ENCODE measurements at regions not wholly inside any gene's neighbourhood (a gene's known extent, or its start where the extent isn't known, plus 50 kb on each side); places are given as distances from the start of the nearest gene placed in this dataset.

DNA sequence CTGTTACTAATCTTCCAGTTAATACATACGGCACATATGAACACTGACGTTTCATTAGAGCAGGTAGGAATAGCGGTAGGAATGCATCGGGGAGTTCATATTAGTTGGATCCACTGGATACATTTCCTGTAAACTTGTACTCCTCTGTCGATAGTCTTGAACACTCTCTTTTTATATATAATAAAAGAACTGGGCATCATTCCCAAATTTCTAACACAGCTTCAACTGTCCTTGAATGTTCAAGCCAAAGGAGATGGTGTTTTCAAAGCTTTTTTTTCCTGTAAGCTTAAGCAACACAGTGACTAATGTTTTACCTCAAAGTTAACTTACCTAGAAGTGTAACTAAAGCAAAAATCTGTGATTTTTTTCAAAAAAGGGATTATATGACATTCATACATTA, 195.3 kb downstream of the UTRN start:
- no peaks in the 10 kb centered on the region for H3K27me3 ChIP-seq (ENCODE audit: insufficient read depth, low read length)
- H3K27ac ChIP-seq (ENCODE audit: low read depth, low read length, poor library complexity, severe bottlenecking): no peak overlapping the region
- no peak overlapping the region for H2AFZ ChIP-seq (ENCODE audit: low read length)
- H3F3A ChIP-seq (ENCODE audit: insufficient read depth, low read length): no peaks in the 10 kb centered on the region
- no peak overlapping the region for H3K9ac ChIP-seq (ENCODE audit: low read length)
- no peak for TF ChIP-seq EZH2 (IDR thresholded peaks at IDR 0.05; ENCODE audit: borderline replicate concordance, low read length)
- TF ChIP-seq, protein P1, sequence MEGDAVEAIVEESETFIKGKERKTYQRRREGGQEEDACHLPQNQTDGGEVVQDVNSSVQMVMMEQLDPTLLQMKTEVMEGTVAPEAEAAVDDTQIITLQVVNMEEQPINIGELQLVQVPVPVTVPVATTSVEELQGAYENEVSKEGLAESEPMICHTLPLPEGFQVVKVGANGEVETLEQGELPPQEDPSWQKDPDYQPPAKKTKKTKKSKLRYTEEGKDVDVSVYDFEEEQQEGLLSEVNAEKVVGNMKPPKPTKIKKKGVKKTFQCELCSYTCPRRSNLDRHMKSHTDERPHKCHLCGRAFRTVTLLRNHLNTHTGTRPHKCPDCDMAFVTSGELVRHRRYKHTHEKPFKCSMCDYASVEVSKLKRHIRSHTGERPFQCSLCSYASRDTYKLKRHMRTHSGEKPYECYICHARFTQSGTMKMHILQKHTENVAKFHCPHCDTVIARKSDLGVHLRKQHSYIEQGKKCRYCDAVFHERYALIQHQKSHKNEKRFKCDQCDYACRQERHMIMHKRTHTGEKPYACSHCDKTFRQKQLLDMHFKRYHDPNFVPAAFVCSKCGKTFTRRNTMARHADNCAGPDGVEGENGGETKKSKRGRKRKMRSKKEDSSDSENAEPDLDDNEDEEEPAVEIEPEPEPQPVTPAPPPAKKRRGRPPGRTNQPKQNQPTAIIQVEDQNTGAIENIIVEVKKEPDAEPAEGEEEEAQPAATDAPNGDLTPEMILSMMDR (IDR thresholded peaks at IDR 0.05; ENCODE audit: low read length): no peak
- no peak overlapping the region for H3K4me2 ChIP-seq (ENCODE audit: low read length)
- no peaks in the 10 kb centered on the region for H3K79me2 ChIP-seq (ENCODE audit: insufficient read depth, low read length)
- H3K9me3 ChIP-seq (ENCODE audit: low read length): no peaks in the 10 kb centered on the region
- no peaks in the 10 kb centered on the region for H3K36me3 ChIP-seq (ENCODE audit: insufficient read depth, low read length)
- no peaks in the 10 kb centered on the region for H3K9me2 ChIP-seq (ENCODE audit: low read depth, low read length)
- no peaks in the 10 kb centered on the region for H4K20me1 ChIP-seq (ENCODE audit: insufficient read depth, low read length)
- no peak overlapping the region for H3K4me3 ChIP-seq (ENCODE audit: low read depth, low read length, poor library complexity, severe bottlenecking)
- no peaks in the 10 kb centered on the region for H3K4me1 ChIP-seq (ENCODE audit: insufficient read depth, low read length, severe bottlenecking)

DNA sequence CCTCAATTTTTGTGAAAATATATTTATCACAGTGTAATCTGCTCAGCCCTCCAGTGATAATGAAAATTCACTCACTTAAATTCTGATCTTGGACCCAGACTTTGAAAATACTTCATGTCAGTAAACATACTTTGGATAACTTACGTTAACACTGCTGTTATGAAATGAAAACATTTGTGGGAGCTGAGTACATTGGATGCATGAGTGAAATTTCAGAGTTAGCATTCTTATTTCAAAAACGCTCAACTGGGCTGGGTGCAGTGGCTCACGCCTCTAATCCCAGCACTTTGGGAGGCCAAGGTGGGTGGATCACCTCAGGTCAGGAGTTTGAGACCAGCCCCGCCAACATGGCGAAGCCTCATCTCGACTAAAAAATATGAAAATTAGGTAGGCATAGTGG, 196.4 kb downstream of the UTRN start:
- H3K27me3 ChIP-seq (ENCODE audit: insufficient read depth, low read length): no peaks in the 10 kb centered on the region
- H3K36me3 ChIP-seq (ENCODE audit: insufficient read depth, low read length): no peaks in the 10 kb centered on the region
- no peak for TF ChIP-seq EZH2 (IDR thresholded peaks at IDR 0.05; ENCODE audit: borderline replicate concordance, low read length)

DNA sequence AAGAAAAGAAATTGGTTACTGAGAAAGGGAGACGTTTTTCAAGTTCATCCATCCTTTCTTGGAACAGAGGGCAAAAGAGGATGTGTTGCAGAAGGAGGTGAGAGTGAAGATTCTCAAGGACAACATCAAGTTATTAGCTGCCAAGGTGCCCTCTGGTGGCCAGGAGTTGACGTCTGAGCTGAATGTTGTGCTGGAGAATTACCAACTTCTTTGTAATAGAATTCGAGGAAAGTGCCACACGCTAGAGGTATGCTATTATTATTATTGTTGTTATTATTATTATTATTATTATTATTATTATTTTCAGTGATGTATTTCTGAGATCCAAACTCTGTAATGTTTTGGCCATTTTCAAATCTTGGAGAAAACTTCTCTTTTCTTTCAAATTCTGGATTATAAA, 197.0 kb downstream of the UTRN start:
- no peaks in the 10 kb centered on the region for H3K36me3 ChIP-seq (ENCODE audit: insufficient read depth, low read length)
- TF ChIP-seq EZH2 (IDR thresholded peaks at IDR 0.05; ENCODE audit: borderline replicate concordance, low read length): no peak
- TF ChIP-seq, protein P1 (IDR thresholded peaks at IDR 0.05; ENCODE audit: low read length): peak; percentile 61

More for the DNA sequence above, 196.4 kb downstream of the UTRN start:
- Histone ChIP-seq H3F3A (ENCODE audit: insufficient read depth, low read length) (no peaks in the 10 kb centered on the region), H3K9me2 (ENCODE audit: low read depth, low read length) (no peaks in the 10 kb centered on the region), H3K27ac (ENCODE audit: low read depth, low read length, poor library complexity, severe bottlenecking) (no peak overlapping the region), H4K20me1 (ENCODE audit: insufficient read depth, low read length) (no peaks in the 10 kb centered on the region), H3K4me2 (ENCODE audit: low read length) (no peak overlapping the region), H3K9me3 (ENCODE audit: low read length) (no peaks in the 10 kb centered on the region), H3K4me3 (ENCODE audit: low read depth, low read length, poor library complexity, severe bottlenecking) (no peak overlapping the region), H3K79me2 (ENCODE audit: insufficient read depth, low read length) (no peaks in the 10 kb centered on the region), H3K4me1 (ENCODE audit: insufficient read depth, low read length, severe bottlenecking) (no peaks in the 10 kb centered on the region), H2AFZ (ENCODE audit: low read length) (no peak overlapping the region), H3K9ac (ENCODE audit: low read length) (no peak overlapping the region)

DNA sequence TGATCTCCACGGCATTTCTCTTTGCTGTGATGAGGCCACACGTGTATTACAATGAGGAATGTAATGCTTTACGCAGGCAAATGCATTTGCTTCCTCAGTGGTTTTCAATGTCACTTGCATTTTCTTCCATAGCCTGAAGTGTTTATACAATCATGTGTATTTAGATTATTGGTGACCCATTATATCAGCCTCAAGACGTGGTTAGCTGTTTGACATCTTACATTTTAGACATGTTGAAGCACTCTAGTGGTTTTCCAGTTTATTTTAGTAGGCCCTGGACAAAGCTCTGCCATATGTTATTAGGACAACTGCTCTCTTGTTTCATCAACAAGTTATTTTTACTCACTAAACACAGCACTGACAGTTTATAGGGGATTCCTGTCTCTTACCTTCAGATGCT, 200.4 kb downstream of the UTRN start:
- no peaks in the 10 kb centered on the region for H3K9me2 ChIP-seq (ENCODE audit: low read depth, low read length)
- H3K27me3 ChIP-seq (ENCODE audit: insufficient read depth, low read length): no peaks in the 10 kb centered on the region
- H3K36me3 ChIP-seq (ENCODE audit: insufficient read depth, low read length): no peaks in the 10 kb centered on the region
- no peaks in the 10 kb centered on the region for H3K4me1 ChIP-seq (ENCODE audit: insufficient read depth, low read length, severe bottlenecking)
- H3K9ac ChIP-seq (ENCODE audit: low read length): no peak overlapping the region
- no peaks in the 10 kb centered on the region for H3F3A ChIP-seq (ENCODE audit: insufficient read depth, low read length)
- H3K4me3 ChIP-seq (ENCODE audit: low read depth, low read length, poor library complexity, severe bottlenecking): no peak overlapping the region
- H3K27ac ChIP-seq (ENCODE audit: low read depth, low read length, poor library complexity, severe bottlenecking): no peak overlapping the region
- TF ChIP-seq, protein P1 (IDR thresholded peaks at IDR 0.05; ENCODE audit: low read length): no peak
- TF ChIP-seq EZH2 (IDR thresholded peaks at IDR 0.05; ENCODE audit: borderline replicate concordance, low read length): no peak
- no peaks in the 10 kb centered on the region for H4K20me1 ChIP-seq (ENCODE audit: insufficient read depth, low read length)
- H3K9me3 ChIP-seq (ENCODE audit: low read length): no peaks in the 10 kb centered on the region
- no peak overlapping the region for H2AFZ ChIP-seq (ENCODE audit: low read length)
- no peaks in the 10 kb centered on the region for H3K79me2 ChIP-seq (ENCODE audit: insufficient read depth, low read length)
- H3K4me2 ChIP-seq (ENCODE audit: low read length): no peak overlapping the region

More for the DNA sequence above, 197.0 kb downstream of the UTRN start:
- H3K27ac ChIP-seq (ENCODE audit: low read depth, low read length, poor library complexity, severe bottlenecking): no peak overlapping the region
- H3K4me1 ChIP-seq (ENCODE audit: insufficient read depth, low read length, severe bottlenecking): no peaks in the 10 kb centered on the region
- no peak overlapping the region for H3K4me3 ChIP-seq (ENCODE audit: low read depth, low read length, poor library complexity, severe bottlenecking)
- no peaks in the 10 kb centered on the region for H3F3A ChIP-seq (ENCODE audit: insufficient read depth, low read length)
- H3K9me2 ChIP-seq (ENCODE audit: low read depth, low read length): no peaks in the 10 kb centered on the region
- H4K20me1 ChIP-seq (ENCODE audit: insufficient read depth, low read length): no peaks in the 10 kb centered on the region
- no peaks in the 10 kb centered on the region for H3K79me2 ChIP-seq (ENCODE audit: insufficient read depth, low read length)
- no peaks in the 10 kb centered on the region for H3K27me3 ChIP-seq (ENCODE audit: insufficient read depth, low read length)
- no peak overlapping the region for H2AFZ ChIP-seq (ENCODE audit: low read length)
- no peak overlapping the region for H3K9ac ChIP-seq (ENCODE audit: low read length)
- H3K4me2 ChIP-seq (ENCODE audit: low read length): no peak overlapping the region
- no peaks in the 10 kb centered on the region for H3K9me3 ChIP-seq (ENCODE audit: low read length)

Measured in OCI-LY1 (cell line).